PC-9 (cell line): ENCODE measurements at regions not wholly inside any gene's neighbourhood (a gene's known extent, or its start where the extent isn't known, plus 50 kb on each side); places are given as distances from the start of the nearest gene placed in this dataset.
"Not testable (repeated sequence)": the region's sequence is repeated elsewhere in the genome, so short reads cannot be mapped to it uniquely, and the experiment has no call there.

Experiments used
- BruUV-seq: library from RNA; stranded (reverse); fragments of 400-500 nt; replicated peaks from 2 replicates; lab custom pipeline; 2021; lab: Mats Ljungman, UMichigan
- CTCF ChIA-PET: fragments of 300-600 bp; sonication (Branson Sonifier 250); formaldehyde crosslinking; loops from one replicate; lab custom pipeline; 2022; ENCODE audit warnings: antibody characterized with exemption; lab: Charles Lee
- POLR2A ChIA-PET: fragments of 300-600 bp; sonication (Branson Sonifier 250); formaldehyde crosslinking; loops from one replicate; lab custom pipeline; 2022; ENCODE audit warnings: antibody characterized with exemption; ENCODE audit not compliant: unreplicated experiment; lab: Charles Lee
- DNase-seq, 2 experiments: peaks; one replicate each; pipeline versions ENCODE4 v3.0.0 to v3.0.0-alpha.2; 2015 to 2022; ENCODE audit warnings: mixed read lengths in 1 of 2
- H2AFZ ChIP-seq: fragments of 200-600 bp; sonication (generic); 2 replicates; pipeline ENCODE4 v1.8.1; 2017; ENCODE audit warnings: antibody characterized with exemption
- H3F3A ChIP-seq: fragments of 200-600 bp; sonication (generic); 2 replicates; pipeline ENCODE4 v1.8.1; 2017; ENCODE audit warnings: antibody characterized with exemption, mild to moderate bottlenecking, low read depth; ENCODE audit not compliant: insufficient read depth
- H3K27ac ChIP-seq: fragments of 200-600 bp; sonication (generic); 2 replicates; pipeline ENCODE4 v1.6.1; 2016; ENCODE audit warnings: mixed run types
- H3K27me3 ChIP-seq: fragments of 200-600 bp; sonication (generic); 2 replicates; pipeline ENCODE4 v1.6.1; 2016; ENCODE audit warnings: low read depth, mixed run types; ENCODE audit not compliant: insufficient read depth
- H3K36me3 ChIP-seq: fragments of 200-600 bp; sonication (generic); 2 replicates; pipeline ENCODE4 v1.6.1; 2016; ENCODE audit warnings: low read depth, mixed run types
- H3K4me1 ChIP-seq: fragments of 200-600 bp; sonication (generic); replicated peaks from 2 replicates; pipeline ENCODE4 v1.6.1; 2016; ENCODE audit warnings: mixed run types; ENCODE audit not compliant: insufficient read depth
- H3K4me2 ChIP-seq: fragments of 200-600 bp; sonication (generic); 2 replicates; pipeline ENCODE4 v1.6.1; 2017; ENCODE audit warnings: mixed run types
- H3K4me3 ChIP-seq: fragments of 200-600 bp; sonication (generic); 2 replicates; pipeline ENCODE4 v1.6.1; 2016; ENCODE audit warnings: mixed run types
- H3K79me2 ChIP-seq: fragments of 200-600 bp; sonication (generic); 2 replicates; pipeline ENCODE4 v1.6.1; 2017; ENCODE audit warnings: low read depth, mixed run types
- H3K9me2 ChIP-seq: fragments of 200-600 bp; sonication (generic); 2 replicates; pipeline ENCODE4 v1.8.1; 2017; ENCODE audit warnings: mild to moderate bottlenecking; ENCODE audit not compliant: insufficient read depth
- H3K9me3 ChIP-seq: fragments of 200-600 bp; sonication (generic); 2 replicates; pipeline ENCODE4 v1.8.1; 2016; ENCODE audit warnings: low read depth; ENCODE audit not compliant: insufficient read depth
- H4K20me1 ChIP-seq: fragments of 200-600 bp; sonication (generic); 2 replicates; pipeline ENCODE4 v1.8.1; 2017; ENCODE audit not compliant: insufficient read depth
- CTCF ChIP-seq: fragments of 200-600 bp; sonication (generic); conservative IDR thresholded peaks from 2 replicates; pipeline ENCODE4 v1.6.1; 2017; ENCODE audit warnings: mixed run types, antibody characterized with exemption, mild to moderate bottlenecking, moderate library complexity
- EZH2 ChIP-seq: fragments of 200-600 bp; sonication (generic); IDR thresholded peaks from 2 replicates; pipeline ENCODE4 v1.8.0; 2017; ENCODE audit warnings: antibody characterized with exemption, low read depth
- intact Hi-C: fragments of 100-400 bp; cut with micrococcal nuclease; formaldehyde crosslinking; loops from one replicate; pipeline ENCODE4 v1.10.0; 2022; ENCODE audit not compliant: unreplicated experiment

GRCh38 chr17:30686538-30687479 lies 137.7 kb downstream of the CRLF3 start:
- H4K20me1 ChIP-seq, H3K9me2 ChIP-seq, H3K27me3 ChIP-seq, DNase-seq, H3K4me3 ChIP-seq, H3K9me3 ChIP-seq, H3K4me1 ChIP-seq, CTCF ChIA-PET, H3K79me2 ChIP-seq, intact Hi-C loops, H2AFZ ChIP-seq, H3K27ac ChIP-seq, H3K4me2 ChIP-seq, BruUV-seq, H3F3A ChIP-seq, H3K36me3 ChIP-seq, POLR2A ChIA-PET: not testable (repeated sequence)

GRCh38 chr17:30682280-30682679 lies 142.2 kb downstream of the CRLF3 start:
- H2AFZ ChIP-seq, BruUV-seq, DNase-seq, POLR2A ChIA-PET, intact Hi-C loops, H3K4me3 ChIP-seq, H3K27ac ChIP-seq, H3K9me3 ChIP-seq, H4K20me1 ChIP-seq, H3K36me3 ChIP-seq, CTCF ChIA-PET, H3F3A ChIP-seq, H3K9me2 ChIP-seq, H3K4me1 ChIP-seq, H3K4me2 ChIP-seq, H3K79me2 ChIP-seq, H3K27me3 ChIP-seq: not testable (repeated sequence)

- DNase-seq, BruUV-seq, H3K9me2 ChIP-seq, H3K4me3 ChIP-seq, H3K36me3 ChIP-seq, H3K27me3 ChIP-seq, H4K20me1 ChIP-seq, H3K4me1 ChIP-seq, intact Hi-C loops, CTCF ChIA-PET, POLR2A ChIA-PET, H3K4me2 ChIP-seq, H3K79me2 ChIP-seq, H3K27ac ChIP-seq, H3K9me3 ChIP-seq, H3F3A ChIP-seq, H2AFZ ChIP-seq: not testable (repeated sequence)
These were observed 143.8 kb downstream of the CRLF3 start for GRCh38 chr17:30680681-30681080.

- TF ChIP-seq CTCF: no peak
- TF ChIP-seq EZH2: no peak
- Histone ChIP-seq H3K4me2 (no peak overlapping the region), H3K27ac (no peak overlapping the region), H3K4me3 (no peak overlapping the region), H3F3A (no peaks in the 10 kb centered on the region), H4K20me1 (no peaks in the 10 kb centered on the region), H2AFZ (no peak overlapping the region), H3K79me2 (no peaks in the 10 kb centered on the region), H3K27me3 (no peaks in the 10 kb centered on the region), H3K4me1 (no peaks in the 10 kb centered on the region), H3K9me2 (no peaks in the 10 kb centered on the region), H3K9me3 (no peaks in the 10 kb centered on the region), H3K36me3 (no peaks in the 10 kb centered on the region)
- POLR2A ChIA-PET: no interaction called here
- CTCF ChIA-PET: no interaction called here
- no TSS peak for BruUV-seq
- intact Hi-C loops: no loop called here
- DNase-seq: no peak
These were observed 146.8 kb downstream of the CRLF3 start for GRCh38 chr17:30677550-30678249.

GRCh38 chr17:30675777-30676492 lies 148.6 kb downstream of the CRLF3 start:
- DNase-seq, intact Hi-C loops, H3K27me3 ChIP-seq, H3K4me3 ChIP-seq, CTCF ChIA-PET, H3K36me3 ChIP-seq, POLR2A ChIA-PET, H3K9me2 ChIP-seq, H3K9me3 ChIP-seq, H2AFZ ChIP-seq, H3K4me1 ChIP-seq, H3F3A ChIP-seq, H3K4me2 ChIP-seq, H3K27ac ChIP-seq, H3K79me2 ChIP-seq, BruUV-seq, H4K20me1 ChIP-seq: not testable (repeated sequence)

GRCh38 chr17:30669217-30669649 lies 155.3 kb downstream of the CRLF3 start:
- H2AFZ ChIP-seq, H3K27me3 ChIP-seq, H3K4me2 ChIP-seq, BruUV-seq, H4K20me1 ChIP-seq, DNase-seq, H3K4me3 ChIP-seq, H3F3A ChIP-seq, H3K36me3 ChIP-seq, intact Hi-C loops, H3K27ac ChIP-seq, H3K9me2 ChIP-seq, H3K4me1 ChIP-seq, CTCF ChIA-PET, H3K9me3 ChIP-seq, H3K79me2 ChIP-seq: not testable (repeated sequence)
- POLR2A ChIA-PET: interaction anchor here (0.5 kb wide), 1 partner anchor 257 kb away, joined by 4 read pairs; no protein-coding TSS in a partner anchor
